Stimulated activated CD8-positive, alpha-beta memory T cell treated with anti-CD3 and anti-CD28 coated beads, Interleukin-12 subunit alpha, Interleukin-12 subunit beta, amount 100 ng/mL, for 1 hour (primary cell): ENCODE measurements at regions not wholly inside any gene's neighbourhood (a gene's known extent, or its start where the extent isn't known, plus 50 kb on each side); places are given as distances from the start of the nearest gene placed in this dataset.

Experiments used
- DNase-seq: peaks from one replicate; pipeline ENCODE4 v3.0.0-alpha.2; 2020; ENCODE audit warnings: low read depth

DNA sequence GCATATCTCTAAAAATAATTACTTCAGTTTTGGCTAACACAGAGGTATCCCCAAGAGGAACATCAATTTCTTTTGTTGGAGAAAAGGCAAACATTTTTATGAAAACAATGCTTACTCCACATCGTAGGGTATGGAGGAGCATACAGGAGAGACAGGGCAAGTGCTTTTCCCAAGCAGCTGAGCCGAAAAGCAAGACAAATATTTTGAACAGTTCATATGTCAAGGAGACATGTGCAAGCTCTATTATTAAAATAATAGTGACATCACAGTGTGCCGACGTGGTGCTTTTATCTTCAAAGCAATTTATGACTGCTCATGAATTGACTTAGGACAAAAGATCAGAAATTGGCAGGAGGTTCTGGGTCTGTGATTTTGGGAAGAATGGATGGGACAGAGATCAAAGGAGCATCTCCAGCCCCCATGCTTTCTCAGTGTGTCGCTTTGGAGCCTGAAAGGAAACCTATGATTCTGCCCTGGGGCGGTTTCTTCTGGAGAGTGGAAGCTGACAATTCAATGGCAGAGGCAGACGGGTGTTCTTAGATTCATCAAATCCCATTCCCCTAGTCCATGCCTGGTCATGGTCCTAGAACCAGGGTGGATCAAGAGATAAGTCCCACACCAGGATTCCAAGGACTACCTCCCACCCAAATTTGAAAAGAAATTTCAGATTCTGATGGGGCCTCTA is 97.1 kb downstream of the JCAD start:
- DNase-seq: no peak

DNA sequence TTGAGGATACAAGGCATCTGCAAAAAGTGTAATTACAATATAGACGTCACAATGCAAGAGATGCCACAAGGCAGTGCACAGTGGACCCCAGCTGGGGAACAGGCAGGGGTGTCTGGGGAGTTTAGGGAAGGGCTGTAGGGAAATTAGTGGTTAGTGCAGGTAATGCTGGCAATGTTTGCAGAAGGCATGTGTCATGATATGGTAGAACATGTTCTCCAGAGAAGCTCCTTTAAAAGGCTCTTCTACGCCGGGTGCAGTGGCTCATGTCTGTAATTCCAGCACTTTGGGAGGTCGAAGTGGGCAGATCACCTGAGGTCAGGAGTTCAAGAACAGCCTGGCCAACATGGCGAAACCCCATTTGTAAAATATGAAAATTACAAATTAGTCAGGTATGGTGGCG is 98.0 kb downstream of the JCAD start:
- DNase-seq: no peak

DNA sequence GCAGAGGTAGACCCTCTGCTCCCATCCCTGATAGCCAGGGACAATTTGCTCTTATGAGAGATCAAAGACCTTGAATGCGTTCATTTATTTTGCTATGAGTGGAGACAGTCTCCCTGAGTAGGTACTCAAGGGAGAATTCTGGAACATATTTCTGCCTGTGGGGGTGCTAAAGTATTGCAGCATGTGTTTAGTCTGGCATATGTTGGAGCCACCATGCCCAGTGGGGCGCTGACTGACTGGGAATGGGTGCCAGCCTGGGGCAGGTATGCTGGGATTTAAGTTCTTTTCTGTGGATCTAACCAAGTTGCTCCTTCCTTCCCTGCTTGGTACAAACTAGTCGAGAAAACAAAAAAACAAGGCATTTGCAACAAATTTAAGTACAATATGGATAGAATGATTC is 99.1 kb downstream of the JCAD start:
- DNase-seq: no peak

DNA sequence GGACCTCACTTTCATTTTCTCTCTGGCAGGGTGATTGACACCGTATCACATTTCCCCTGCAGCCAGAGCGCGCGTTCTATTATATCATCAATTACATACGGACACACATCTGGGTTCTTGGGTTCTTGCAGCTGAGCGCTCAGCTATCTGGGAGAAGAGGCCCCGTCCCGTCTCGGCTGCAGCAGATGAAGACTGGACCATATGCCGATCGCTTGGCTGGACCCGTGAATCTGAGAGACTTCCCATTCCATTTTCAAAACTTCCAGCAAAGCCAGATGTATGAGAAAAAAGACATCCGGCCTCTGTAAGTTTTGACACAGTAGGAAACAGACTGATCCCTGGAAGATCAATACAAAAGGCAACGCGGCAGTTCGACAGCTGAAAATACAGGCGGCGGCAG is 99.8 kb downstream of the JCAD start:
- no peak for DNase-seq

DNA sequence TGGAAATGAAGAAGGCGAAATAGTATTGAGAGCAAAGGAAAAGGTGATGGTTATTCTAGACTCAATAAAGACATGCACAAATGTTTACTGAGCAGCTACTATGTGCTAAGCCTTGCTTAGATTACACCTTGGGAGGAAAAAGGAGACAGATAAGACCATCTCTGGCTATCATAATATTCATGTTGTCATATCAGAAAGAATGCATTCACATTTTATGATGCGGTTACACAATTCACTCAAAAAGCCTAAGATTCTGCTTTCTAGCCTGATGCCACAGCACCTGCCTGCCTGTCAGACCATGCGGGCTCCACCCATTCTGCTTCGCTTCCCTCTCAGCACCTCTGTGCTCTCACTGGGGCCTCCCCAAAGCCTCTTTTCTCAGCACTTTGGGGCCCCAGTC is 100.9 kb downstream of the JCAD start:
- DNase-seq: no peak

DNA sequence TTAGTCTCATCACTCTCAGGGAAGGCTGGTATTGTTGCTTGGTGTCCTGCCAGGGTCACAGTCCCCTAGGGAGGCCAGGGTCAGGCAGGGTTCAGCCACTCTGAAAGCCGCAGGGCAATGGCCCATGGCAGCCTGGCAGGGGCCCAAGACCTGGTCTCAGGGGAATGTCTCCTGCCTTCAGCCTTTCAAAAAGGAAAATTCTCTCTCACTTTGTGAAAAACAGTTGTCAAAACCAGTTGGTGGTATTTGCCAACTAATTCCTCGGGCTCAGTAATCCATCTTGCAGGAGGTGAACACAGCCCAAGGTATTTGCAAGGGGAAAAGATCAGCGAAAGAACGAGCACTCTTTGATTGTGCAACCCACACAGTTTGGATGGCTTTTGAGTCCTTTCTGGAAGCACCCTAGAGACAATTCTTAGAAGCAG is 101.5 kb downstream of the JCAD start:
- no peak for DNase-seq

DNA sequence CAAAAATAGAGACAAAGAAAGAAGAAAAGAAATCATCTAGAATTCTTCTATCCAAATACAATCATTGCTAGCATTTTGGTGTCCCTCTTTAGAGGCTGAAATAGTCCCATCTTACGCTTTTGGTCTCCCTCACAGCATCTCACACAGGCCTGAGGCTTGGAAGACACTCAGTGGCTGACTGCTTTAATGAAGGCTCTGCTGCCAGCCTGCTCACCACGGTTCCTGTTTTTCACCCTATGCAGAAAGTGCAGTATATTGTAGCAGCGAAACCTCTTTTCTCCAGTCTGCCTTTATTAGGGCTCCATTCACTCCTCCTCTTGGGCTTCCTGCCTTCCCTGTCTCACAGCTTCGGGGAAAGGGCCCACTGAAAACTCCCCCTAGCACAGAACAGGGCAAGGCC is 102.2 kb downstream of the JCAD start:
- DNase-seq: no peak

DNA sequence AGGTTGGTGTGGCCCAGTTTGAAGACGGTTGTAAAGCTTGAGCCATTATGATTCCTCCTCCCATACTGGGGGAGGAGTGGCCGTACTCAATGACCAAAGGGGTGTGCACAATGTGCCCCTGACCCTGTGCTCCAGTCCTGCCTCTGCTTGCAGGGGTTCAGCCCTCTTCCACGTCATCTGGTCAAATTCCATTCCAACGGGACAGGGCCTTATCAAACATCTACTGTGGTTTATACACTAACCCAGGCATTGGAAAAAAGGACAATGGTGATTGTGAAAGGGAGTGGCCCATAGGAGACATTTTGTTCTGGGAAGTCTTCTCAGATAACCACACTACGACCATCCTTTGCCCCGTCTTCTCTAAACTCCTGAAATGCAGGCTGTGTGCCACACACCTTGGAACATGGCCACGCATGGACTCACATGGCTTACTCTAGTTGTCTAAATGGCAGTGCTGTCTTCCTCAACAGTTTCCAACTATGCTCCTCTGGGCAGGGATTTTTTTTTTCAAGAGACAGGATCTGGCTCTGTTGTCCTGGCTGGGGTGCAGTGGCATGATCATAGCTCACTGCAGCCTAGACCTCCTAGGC is 103.0 kb downstream of the JCAD start:
- DNase-seq: no peak

DNA sequence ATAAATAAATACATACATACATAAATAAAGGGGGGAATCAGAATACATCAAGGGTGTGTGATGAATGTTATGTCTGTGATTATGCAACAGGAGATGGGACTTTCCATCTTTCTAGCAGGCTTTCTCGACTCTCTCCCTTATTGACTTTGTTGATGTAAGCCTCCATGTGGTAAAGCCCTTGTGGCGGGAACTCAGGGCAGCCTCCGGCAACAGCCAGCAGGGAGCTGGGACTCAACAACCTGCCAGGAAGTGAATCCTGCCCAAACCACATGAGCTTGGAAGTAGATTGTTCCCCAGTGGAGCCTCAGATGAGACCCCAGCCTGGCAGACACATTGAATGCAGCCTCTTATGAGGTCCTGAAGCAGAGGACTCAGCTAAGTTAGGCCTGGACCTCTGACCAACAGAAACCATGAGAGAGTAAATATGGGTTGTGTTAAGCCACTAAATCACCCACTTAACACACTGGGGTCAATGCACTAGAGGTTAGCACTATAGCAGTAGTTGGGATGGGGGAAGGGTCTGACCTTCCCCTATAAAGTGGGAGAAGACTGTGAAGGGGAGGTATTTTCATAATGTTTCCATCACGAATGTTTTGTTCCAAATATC is 104.0 kb downstream of the JCAD start:
- DNase-seq: no peak

DNA sequence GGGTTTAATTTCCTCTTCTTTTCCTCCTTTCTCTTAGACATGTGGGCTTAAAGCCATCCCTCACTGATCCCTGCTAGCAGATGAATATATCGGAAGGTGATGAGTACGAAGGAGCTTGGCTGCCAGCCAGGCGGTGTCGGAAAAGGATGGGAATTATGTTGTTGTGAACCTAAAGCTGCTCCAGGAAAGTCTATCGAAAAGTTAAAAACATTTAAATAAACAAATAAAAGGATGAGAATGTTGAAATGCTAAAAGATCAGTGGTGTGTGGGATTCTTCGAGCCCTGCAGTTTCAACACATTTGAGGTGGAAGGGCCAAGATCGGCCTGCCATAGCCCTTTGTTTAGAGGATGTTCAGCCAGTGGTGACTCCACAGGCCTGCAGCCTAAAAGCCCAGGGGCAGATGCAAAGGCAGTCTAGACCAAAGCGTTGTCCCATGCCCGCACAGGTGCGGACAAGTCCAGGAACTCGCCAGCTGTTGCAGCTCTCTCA is 107.9 kb downstream of the JCAD start:
- DNase-seq: no peak

DNA sequence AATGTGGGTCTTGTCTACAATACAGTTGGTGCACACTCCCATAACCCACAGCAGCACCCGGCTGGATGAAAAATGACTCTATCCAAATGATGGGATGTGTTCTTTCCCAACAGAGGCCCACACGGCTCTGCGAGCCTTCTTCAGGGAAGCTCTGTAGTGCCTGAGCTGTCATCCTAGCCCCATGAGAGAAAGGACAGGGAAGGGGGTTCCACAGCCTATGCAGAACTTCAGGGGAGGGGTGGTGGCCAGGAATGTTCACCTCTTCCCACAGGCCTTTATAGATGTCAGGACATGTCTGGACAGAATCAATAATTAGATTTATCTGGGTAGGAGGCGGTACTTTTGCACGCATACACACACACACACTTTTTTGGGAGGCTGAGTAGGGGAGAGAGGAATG is 109.0 kb downstream of the JCAD start:
- DNase-seq: no peak

DNA sequence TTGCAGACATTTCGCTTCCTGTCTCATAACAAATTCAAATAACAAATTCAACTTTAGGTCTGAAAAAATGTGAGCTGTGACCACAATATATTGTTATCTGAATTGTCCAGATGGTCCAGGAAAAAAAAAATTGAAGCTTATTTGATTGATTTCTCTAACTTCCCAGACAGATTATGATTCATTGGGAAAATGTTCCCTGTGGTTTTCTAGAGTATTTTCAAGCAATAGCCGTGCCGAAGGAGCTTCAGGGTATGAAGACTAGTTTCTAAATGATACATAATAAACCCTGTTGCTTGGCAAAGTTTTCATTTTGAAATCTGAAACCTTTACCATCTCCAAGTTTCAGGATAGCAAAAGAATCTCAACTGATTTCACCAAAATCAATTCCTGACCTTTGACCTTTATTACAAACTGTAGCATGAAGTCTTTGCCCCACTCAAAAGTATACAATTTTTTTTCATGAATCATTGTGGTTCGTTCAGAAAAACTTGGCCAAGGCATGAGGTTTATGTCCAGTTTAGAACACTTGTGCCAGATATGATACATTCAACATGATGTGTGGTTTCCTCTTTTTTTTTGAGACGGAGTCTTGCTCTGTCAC is 109.9 kb downstream of the JCAD start:
- DNase-seq: no peak

DNA sequence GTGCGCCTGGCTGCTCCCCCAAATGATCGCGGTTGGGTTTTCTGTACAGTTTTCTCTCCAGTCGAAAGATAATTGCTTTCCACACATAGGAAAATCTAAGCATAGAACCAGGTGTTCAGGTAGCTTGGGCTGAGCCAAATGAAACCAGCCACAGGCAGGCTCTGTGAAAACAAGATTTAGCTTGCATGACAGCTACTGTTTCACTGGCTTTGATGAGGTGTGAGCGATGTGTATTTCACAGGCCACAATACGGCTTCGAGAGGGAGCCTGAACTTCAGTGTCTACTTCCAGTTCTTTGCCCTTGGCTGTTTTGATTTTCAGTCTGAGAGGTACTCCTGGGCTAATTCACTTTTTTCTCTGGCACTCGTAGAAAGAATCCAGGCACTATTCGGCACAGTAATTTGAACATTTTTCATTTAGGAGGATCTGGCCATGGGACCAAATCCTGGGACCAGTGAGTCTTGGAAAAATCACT is 110.5 kb downstream of the JCAD start:
- DNase-seq: no peak

DNA sequence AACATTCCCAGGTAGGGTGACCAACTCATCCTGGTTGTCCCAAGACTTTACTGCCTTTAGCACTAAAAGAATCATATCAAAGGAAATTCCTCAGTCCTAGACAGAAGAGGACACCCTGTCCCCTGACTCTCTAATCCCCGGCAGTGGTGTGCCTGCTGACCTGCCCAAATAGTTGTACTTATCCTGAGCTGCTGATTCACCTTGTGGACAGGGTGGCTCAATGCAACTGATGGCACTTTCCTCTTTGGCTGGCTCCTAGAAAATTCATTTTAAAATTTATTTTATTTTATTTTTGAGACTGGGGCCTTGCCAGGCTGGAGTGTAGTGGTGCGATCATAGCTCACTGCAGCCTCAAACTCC is 111.7 kb downstream of the JCAD start:
- DNase-seq: no peak

DNA sequence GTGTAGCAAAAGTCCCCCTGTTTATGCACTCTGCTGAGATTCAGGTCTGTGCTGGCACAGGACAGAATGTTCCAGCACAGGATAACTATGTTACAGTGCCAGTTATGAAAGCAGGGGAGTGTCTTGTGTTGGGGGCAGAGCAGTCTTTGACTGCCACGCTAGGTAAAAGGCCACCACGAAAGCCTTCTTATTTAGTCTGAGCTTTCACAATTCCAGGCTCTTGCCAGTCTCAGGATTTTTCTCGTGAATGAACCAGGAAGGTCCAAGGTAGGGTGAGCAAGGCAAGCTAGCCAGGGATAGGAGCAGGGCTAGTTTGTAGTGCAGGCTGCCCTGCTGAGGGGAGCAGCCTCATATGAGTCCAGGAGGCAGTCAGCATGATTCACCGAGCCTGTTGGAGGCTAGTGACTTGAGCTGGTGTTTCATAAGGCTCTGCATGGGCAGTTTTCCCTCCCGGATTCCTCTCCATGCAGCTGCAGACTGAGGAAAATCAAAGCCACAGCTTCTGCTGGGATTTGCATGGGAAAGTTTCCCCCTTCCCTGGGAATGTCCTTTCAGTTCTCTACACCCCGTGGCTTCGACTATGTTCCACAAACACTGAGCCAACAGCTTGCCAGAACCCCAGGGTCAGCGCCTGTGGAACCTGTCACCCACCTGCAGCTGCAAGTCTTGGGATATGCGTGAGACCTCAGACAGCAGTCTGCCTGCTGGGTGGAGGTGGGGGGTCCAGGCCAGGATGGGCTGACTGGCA is 112.3 kb downstream of the JCAD start:
- no peak for DNase-seq

DNA sequence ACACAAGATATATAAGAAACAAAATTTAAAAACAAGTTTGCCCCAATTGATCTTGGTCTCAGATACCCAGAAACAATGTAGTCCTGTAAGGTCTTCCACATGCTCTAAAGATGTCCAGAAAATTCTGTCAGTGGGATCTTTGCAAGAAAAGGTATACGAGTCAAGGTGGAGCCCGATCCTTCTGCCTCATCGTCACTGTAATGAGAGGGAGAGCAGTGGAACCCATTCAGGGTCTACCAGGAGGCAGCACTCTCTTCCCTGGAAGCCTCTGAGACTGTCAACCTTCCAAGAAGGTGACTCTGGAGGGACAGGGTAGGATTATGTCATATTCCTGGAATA is 112.8 kb downstream of the JCAD start:
- DNase-seq: no peak

DNA sequence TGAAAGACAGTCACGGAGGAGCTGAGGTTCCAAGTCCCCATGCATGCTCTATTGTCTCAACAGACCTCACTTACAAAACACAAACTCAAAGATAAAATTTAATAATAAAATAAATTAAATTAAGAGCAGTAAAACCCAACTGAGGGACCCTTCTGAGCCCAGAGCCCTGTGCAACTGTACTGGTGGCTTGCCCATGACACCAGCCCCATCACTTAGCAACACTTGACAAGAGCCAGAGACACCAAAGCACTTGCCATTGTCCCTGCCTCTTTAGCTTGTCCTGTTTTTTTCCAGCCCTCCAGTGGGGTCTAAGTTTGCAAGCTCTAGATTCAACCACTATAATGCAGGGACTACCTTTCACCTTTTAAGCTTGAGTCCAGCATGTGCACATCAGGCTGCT is 117.9 kb downstream of the JCAD start:
- no peak for DNase-seq

DNA sequence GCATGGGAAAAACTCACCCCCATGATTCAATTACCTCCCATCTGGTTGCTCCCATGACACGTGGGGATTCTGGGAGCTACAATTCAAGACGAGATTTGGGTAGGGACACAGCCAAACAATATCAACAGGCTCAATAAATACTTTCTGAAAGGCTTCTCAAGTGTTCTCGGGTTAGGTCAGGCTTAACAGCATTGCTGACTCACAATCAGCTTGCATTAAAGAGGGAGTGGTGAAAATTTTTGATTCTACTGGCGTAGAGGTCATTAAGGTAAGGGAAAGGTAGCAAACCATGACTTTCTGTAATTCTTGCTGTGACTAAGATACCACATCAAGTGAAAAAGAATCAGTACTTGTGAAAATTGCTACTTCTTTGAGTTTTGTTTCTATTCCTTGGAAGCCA is 126.4 kb downstream of the JCAD start:
- DNase-seq: no peak

DNA sequence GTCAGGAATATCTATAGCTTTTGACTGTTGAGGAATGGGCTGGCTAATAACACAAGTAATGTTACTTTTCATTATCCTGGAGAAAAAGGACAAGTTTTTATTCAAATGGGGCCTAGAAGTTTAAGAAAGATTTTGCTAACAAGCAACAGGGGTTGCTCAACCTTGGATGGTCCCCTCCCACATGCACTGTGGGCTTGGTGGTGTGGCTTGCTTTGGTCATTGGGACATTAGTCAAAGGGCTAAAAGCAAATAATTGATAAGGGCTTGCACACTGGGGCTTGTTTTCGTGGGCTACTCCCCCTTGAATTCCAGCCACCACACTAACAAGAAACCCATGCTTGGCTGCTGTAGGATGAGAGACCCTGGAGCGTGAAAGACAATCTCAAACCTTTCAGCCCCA is 127.6 kb downstream of the JCAD start:
- no peak for DNase-seq

DNA sequence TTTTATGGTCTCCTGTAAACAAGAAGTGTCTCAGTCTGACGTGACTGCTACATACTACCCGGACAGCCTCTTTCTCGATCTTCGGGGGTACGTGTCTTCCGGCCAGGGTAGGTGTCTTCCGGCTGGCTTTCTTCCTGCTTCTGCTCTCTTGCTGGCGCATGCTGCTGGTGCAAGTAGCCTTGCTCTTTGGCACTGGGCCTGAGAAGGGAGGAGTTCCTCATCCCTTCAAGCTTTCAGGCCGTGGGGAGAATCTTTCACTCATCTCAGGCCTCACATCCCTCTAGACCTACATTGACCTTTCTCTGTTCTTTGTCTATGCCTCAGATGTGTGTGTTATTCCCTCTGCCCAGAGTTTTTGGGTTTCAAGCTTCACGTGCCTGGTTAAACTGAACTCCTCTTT is 130.4 kb downstream of the JCAD start:
- no peak for DNase-seq

DNA sequence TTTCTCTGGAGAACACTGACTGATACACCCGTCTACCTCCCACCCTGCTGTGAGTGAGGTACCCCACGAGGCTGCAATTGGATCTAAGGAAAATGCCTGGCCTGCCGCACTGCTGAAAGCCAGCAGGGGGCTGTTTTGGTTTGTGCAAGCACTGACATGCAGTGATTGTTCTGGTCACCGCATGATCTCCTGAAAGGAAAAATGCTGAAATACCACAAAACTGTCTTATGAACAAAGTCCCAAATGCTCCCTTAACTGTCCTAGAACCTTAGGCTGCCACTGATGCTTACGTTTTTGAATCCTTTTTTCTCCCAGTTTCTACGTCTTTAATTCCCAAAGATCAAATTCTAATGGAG is 132.7 kb downstream of the JCAD start:
- DNase-seq: no peak

DNA sequence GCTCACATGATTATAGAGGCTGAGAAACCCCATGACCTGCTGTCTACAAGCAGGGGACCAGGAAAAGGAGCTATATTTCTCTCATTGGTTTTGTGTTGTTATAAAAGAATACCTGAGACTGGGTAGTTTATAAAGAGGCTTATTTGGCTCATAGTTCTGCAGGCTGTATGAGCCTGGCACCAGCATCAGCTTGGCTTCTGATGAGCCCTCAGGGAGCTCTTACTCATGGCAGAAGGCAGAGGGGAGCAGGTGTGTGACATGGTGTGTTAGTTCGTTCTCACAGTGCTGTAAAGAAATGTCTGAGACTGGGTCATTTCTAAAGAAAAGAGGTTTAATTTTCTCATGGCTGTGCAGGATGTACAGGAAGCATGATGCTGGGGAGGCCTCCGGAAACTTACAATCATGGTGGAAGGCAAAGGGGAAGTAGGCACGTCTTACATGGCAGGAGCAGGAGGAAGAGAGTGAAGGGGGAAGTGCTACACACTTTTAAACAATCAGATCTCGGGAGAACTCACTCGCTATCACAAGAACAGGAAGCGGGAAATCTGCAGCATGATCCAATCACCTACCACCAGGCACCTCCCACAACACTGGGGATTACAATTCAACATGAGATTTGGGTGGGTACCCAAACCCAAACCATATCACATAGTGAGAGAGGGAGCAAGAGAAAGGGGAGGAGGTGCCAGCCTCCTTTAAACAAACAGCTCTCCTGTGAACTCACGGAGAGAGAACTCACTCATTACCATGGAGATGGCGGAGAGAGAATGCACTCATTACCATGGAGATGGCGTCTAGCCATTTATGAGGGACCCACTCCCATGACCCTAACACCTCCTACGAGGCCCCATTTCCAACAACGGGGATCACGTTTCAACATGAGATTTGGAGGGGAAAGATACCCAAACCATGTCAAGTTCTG is 133.4 kb downstream of the JCAD start:
- DNase-seq: no peak
